ENCODE measurements at regions not wholly inside any gene's neighbourhood (a gene's known extent, or its start where the extent isn't known, plus 50 kb on each side); places are given as distances from the start of the nearest gene placed in this dataset.
"Not testable (repeated sequence)": the region's sequence is repeated elsewhere in the genome, so short reads cannot be mapped to it uniquely, and the experiment has no call there.

DNA sequence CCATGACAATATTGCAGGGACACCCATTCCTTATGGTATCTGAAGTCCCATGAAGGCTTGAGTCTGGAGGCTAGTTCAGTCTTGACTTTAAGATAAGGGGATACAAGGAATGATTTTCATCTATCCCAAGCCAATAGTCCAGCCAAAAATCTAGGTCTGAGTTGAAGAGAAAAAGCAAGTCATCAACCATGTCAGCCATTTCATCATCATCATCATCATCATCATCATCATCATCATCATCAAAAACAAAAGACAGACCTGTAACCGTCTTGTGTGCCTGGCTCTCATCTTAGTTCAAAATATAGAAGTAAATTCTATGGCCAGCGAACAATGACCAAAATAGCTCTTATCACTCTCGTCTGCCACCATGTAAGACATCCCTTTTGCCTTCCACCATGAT lies 59.5 kb upstream of the FAM90A26 start:
- H3K4me3 ChIP-seq; intact Hi-C loops (cut with DNase I); H3K27ac ChIP-seq; ATAC-seq; H3K4me1 ChIP-seq; H3K27me3 ChIP-seq (ENCODE audit: low read depth); H3K9me3 ChIP-seq; H3K36me3 ChIP-seq; DNase-seq: not testable (repeated sequence)

DNA sequence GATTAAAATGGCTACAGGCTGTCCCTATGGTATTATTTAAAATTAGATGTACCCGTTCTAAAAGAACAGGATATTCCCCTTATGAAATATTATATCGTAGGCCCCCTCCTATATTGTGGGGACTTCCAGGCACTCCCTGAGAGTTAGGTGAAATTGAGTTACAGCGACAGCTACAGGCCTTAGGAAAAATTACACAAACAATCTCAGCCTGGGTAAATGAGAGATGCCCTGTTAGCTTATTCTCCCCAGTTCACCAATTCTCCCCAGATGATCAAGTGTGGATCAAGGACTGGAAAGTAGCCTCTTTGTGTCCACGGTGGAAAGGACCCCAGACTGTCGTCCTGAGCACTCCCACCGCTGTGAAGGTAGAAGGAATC lies 67.1 kb upstream of the FAM90A26 start:
- H3K4me1 ChIP-seq; H3K36me3 ChIP-seq; H3K9me3 ChIP-seq; intact Hi-C loops (cut with DNase I); H3K27me3 ChIP-seq (ENCODE audit: low read depth); ATAC-seq; DNase-seq: not testable (repeated sequence)
- peak overlapping the region; percentile 77 for H3K27ac ChIP-seq
- H3K4me3 ChIP-seq, result peak overlapping the region; percentile 39
- peak; percentile 39 for TF ChIP-seq CTCF (IDR thresholded peaks at IDR 0.05)

GRCh38 chr4:9102471-9103147 lies 67.6 kb upstream of the FAM90A26 start:
- H3K36me3 ChIP-seq; ATAC-seq; H3K27me3 ChIP-seq (ENCODE audit: low read depth); H3K4me1 ChIP-seq; H3K9me3 ChIP-seq; intact Hi-C loops (cut with DNase I): not testable (repeated sequence)
- peak; percentile 50 for DNase-seq
- Histone ChIP-seq H3K4me3 (peak overlapping the region; percentile 39), H3K27ac (peak overlapping the region; percentile 77)

DNA sequence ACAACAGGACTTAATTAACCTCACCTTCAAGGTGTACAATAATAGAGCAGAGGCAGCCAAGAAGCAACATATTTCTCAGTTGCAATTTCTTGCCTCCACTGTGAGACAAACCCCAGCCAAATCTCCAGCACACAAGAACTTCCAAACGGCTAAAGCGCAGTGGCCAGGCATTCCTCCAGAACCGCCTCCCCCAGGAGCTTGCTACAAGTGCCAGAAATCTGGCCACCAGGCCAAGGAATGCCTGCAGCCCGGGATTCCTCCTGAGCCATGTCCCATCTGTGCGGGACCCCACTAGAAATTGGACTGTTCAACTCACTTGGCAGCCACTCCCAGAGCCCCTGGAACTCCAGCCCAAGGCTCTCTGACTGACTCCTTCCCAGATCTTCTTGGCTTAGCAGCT lies 73.9 kb upstream of the FAM90A26 start:
- intact Hi-C loops (cut with DNase I); H3K27me3 ChIP-seq (ENCODE audit: low read depth); ATAC-seq; H3K36me3 ChIP-seq; H3K27ac ChIP-seq; H3K4me1 ChIP-seq; H3K4me3 ChIP-seq; H3K9me3 ChIP-seq; DNase-seq: not testable (repeated sequence)

DNA sequence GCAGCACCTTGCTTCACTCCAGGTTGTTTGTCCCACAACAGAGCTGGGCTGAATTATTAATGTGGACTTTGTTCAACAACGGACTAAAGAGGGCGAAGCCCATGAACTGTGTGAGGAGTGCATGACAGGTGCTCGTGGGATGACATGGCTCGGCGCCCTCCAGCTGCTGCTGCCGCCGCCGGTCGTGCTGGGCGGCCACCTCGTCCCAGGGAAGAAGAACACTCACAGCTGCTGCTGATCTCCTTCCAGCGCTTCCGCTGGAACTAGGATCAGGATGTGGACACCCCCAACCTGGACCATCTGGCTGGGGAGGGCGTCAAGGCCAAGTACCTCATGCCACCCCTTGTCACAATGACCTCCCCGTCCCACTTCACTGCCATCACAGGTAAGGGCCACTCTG lies 91.4 kb upstream of the FAM90A26 start:
- intact Hi-C loops (cut with DNase I); H3K27me3 ChIP-seq (ENCODE audit: low read depth); DNase-seq; H3K36me3 ChIP-seq; ATAC-seq; H3K4me3 ChIP-seq; H3K4me1 ChIP-seq; H3K9me3 ChIP-seq; H3K27ac ChIP-seq: not testable (repeated sequence)

DNA sequence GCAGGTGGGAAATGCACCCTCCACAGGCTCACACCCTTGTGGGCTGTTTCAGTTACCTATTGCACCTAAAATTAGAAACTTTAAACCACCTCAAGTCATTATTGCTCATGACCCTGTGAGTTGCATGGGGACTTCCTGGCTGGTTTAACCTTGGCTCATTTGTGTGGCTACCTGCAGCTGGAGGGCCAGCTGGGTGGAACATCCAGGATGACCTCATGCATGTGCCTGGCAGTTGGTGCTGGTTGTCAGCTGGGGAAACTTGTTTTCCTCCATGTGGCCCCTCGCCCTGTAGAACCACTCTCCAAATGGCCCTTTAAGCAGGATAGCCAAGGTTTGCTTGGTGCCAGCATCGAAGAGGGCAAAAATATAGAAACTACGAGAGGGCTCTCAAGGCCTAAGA lies 93.2 kb upstream of the FAM90A26 start:
- intact Hi-C loops (cut with DNase I); ATAC-seq; H3K36me3 ChIP-seq; H3K9me3 ChIP-seq; H3K27me3 ChIP-seq (ENCODE audit: low read depth); DNase-seq; H3K27ac ChIP-seq; H3K4me3 ChIP-seq; H3K4me1 ChIP-seq: not testable (repeated sequence)

DNA sequence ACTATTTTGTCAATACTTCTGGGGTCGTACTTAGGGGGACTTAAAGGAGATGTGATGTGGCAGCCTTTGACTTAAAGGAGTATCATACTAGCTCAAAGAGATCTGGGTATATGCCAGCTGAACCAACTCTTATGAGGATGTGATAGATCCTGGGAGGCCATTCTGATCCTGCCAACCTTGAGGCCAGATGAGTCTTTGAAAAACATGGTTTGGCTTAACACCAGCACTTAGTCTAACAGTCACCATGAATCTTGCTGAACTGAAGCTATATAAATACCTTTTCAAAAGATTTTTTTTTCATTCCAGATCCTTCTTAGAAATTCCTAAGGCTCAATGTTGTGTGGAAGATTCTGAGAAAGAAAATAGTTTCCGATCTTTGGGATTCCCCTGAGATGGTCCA lies 93.7 kb upstream of the FAM90A26 start:
- H3K27me3 ChIP-seq (ENCODE audit: low read depth); H3K9me3 ChIP-seq; H3K4me1 ChIP-seq; ATAC-seq; H3K36me3 ChIP-seq; H3K4me3 ChIP-seq; H3K27ac ChIP-seq; DNase-seq; intact Hi-C loops (cut with DNase I): not testable (repeated sequence)

DNA sequence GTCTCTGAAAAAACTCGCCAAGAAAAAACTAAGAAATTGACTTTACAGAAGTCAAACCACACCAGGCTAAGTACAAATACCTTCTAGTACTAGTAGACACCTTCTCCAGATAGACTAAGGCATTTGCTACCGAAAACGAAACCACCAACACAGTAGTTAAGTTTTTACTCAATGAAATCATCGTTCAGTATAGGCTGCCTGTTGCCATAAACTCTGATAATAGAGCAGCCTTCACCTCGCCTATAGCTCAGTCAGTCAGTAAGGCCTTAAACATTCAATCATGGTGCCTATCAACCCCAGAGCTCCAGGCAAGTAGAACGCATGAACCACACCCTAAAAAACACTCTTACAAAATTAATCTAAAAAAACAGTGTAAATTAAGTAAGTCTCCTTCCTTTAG lies 96.8 kb upstream of the FAM90A26 start:
- H3K9me3 ChIP-seq; H3K4me1 ChIP-seq; H3K27me3 ChIP-seq (ENCODE audit: low read depth); H3K4me3 ChIP-seq; H3K27ac ChIP-seq; ATAC-seq; H3K36me3 ChIP-seq; DNase-seq; intact Hi-C loops (cut with DNase I): not testable (repeated sequence)

DNA sequence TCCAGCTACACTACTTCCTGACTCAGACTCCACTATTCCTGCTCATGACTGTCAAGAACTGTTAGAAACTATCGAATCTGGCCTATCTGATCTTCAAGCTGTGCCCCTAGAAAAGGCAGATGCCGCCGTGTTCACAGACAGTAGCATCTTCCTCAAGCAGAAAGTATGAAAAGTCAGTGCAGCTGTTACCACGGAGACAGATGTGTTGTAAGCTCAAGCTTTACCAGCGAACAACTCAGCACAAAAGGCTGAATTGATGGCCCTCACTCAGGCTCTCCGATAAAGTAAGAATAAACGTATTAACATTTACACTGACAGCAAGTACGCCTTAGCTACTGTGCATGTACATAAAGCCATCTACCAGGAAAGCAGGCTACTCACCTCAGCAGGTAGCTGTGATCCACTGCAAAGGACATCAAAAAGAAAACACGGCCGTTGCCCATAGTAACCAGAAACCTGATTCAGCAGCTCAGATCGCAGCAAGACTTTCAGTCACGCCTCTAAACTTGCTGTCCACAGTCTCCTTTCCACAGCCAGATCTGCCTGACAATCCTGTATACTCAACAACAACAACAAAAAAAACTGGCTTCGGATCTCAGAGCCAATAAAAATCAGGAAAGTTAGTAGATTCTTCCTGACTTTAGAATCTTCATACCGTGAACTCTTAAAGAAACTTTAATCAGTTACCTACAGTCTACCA lies 97.5 kb upstream of the FAM90A26 start:
- ATAC-seq; H3K9me3 ChIP-seq; H3K36me3 ChIP-seq; DNase-seq; intact Hi-C loops (cut with DNase I); H3K27me3 ChIP-seq (ENCODE audit: low read depth); H3K4me1 ChIP-seq; H3K4me3 ChIP-seq; H3K27ac ChIP-seq: not testable (repeated sequence)

DNA sequence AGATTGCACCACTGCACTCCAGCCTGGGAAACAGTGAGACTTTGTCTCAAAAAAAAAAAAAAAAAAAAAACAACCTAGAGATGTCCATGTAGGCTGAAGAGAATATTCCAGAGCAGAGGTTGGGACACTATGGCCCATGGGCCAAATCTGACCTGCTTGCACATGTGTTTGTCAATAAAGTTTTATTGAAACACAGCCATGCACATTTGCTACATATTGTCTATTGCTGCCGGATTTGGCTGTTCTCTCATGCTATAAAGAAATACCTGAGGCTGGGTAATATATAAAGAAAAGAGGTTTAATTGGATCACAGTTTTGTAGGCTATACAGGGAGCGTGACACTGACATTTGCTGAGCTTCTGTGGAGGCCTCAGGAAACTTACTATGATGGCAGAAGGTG lies 102.3 kb upstream of the FAM90A26 start:
- ATAC-seq; H3K27ac ChIP-seq; H3K9me3 ChIP-seq; H3K27me3 ChIP-seq (ENCODE audit: low read depth); H3K36me3 ChIP-seq; H3K4me3 ChIP-seq; intact Hi-C loops (cut with DNase I); DNase-seq; H3K4me1 ChIP-seq: not testable (repeated sequence)

GRCh38 chr4:9063612-9064011 lies 106.6 kb upstream of the FAM90A26 start:
- DNase-seq; H3K9me3 ChIP-seq; H3K4me1 ChIP-seq; intact Hi-C loops (cut with DNase I); H3K27ac ChIP-seq; ATAC-seq; H3K36me3 ChIP-seq; H3K27me3 ChIP-seq (ENCODE audit: low read depth); H3K4me3 ChIP-seq: not testable (repeated sequence)

DNA sequence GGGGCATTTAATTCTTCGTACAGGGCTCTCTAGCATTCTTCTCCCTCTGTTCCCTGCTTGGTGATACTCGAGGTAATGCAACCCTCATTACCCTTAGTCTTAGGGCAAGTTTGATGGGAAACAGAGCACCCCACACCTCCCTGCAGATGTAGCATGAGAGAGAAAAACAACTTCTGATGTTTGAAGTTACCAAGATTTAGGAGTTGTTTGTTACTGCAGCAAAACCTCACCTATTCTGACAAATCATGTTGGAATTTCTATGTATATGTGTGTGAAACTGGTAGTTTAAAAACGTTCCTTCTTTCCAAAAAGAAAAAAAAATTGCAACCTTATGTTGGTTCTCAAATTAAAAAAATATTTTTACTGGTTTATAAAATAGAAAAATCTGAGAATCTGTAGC lies 145.3 kb upstream of the FAM90A26 start:
- H3K27ac ChIP-seq; H3K4me3 ChIP-seq; H3K27me3 ChIP-seq (ENCODE audit: low read depth); H3K9me3 ChIP-seq; DNase-seq; H3K36me3 ChIP-seq; H3K4me1 ChIP-seq; intact Hi-C loops (cut with DNase I); ATAC-seq: not testable (repeated sequence)

DNA sequence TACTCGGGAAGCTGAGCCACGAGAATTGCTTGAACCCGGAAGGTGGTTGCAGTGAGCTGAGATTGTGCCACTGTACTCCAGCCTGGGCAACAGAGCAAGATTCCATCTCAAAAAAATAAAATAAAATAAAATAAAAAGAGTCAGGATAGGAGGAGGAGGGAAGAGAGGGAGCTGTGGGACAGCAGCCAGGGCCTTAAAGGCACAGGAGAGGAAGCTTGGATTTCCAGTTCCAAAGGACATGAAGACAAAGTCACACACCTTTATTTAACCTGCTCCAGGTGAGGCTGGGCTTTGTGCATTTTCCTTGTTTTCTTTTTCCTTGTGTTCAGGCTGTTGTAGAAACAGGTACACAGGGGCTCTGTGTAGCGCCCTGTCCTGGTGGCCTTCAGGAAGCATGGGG lies 138.2 kb upstream of the HMX1 start:
- H3K4me1 ChIP-seq; H3K27me3 ChIP-seq (ENCODE audit: low read depth); H3K9me3 ChIP-seq; H3K4me3 ChIP-seq; DNase-seq; ATAC-seq; H3K27ac ChIP-seq; H3K36me3 ChIP-seq; intact Hi-C loops (cut with DNase I): not testable (repeated sequence)

All from lower lobe of right lung (tissue), 2 donors.